Tibial nerve (tissue), 4 donors: ENCODE measurements at regions not wholly inside any gene's neighbourhood (a gene's known extent, or its start where the extent isn't known, plus 50 kb on each side); places are given as distances from the start of the nearest gene placed in this dataset.

Experiments used
- DNase-seq, 2 donors: peaks; one replicate each; pipeline ENCODE4 v3.0.0-alpha.2; 2019; ENCODE audit warnings: low spot score in 2 of 2
- H3K27ac ChIP-seq, 4 donors: fragments of 200-600 bp; sonication (generic) in 3 of 4; one replicate each; pipeline ENCODE4 v1.5.1; 2017 to 2019; ENCODE audit warnings: mild to moderate bottlenecking in 1 of 4
- H3K27me3 ChIP-seq, 2 donors: fragments of 200-600 bp; sonication (generic) in 1 of 2; one replicate each; pipeline versions ENCODE4 v1.5.1 to v1.6.0; 2017 to 2019
- H3K36me3 ChIP-seq, 3 donors: fragments of 200-600 bp; sonication (generic); one replicate each; pipeline ENCODE4 v1.5.1; 2018 to 2019
- H3K4me1 ChIP-seq, 4 donors: fragments of 200-600 bp; sonication (generic) in 3 of 4; one replicate each; pipeline ENCODE4 v1.5.1; 2017 to 2019
- H3K4me3 ChIP-seq, 4 donors: fragments of 200-600 bp; sonication (generic) in 3 of 4; one replicate each; pipeline ENCODE4 v1.5.1; 2017 to 2019; ENCODE audit warnings: mild to moderate bottlenecking in 1 of 4, moderate library complexity in 1 of 4
- H3K9me3 ChIP-seq, 4 donors: fragments of 200-600 bp; sonication (generic) in 3 of 4; one replicate each; pipeline ENCODE4 v1.5.1; 2017 to 2019
- CTCF ChIP-seq, 5 experiments: fragments of 200-600 bp in 3 of 5; fragments of 450-650 bp in 2 of 5; sonication (generic) in 3 of 5; IDR thresholded peaks; one replicate each; pipeline ENCODE4 v1.5.1; 2016 to 2019; ENCODE audit warnings: antibody characterized with exemption in 5 of 5, mild to moderate bottlenecking in 3 of 5, moderate library complexity in 2 of 5
- EP300 ChIP-seq, 2 donors: sonication (generic); formaldehyde crosslinking; IDR thresholded peaks; one replicate each; pipeline ENCODE4 v1.6.1; 2017; ENCODE audit warnings: antibody characterized with exemption in 2 of 2, mild to moderate bottlenecking in 1 of 2
- POLR2A ChIP-seq, 2 donors: fragments of 450-650 bp; IDR thresholded peaks; one replicate each; pipeline ENCODE4 v1.6.1; 2017; ENCODE audit warnings: antibody characterized with exemption in 2 of 2, mild to moderate bottlenecking in 2 of 2, moderate library complexity in 2 of 2
- WGBS, 2 donors: methylation state at CpG; one replicate each; pipeline ENCODE4 v1.1.5; 2018; 5-methylcytosine and 5-hydroxymethylcytosine counted together

- no peaks in the 10 kb centered on the region for H3K36me3 ChIP-seq
- H3K9me3 ChIP-seq = no peaks in the 10 kb centered on the region
- no peak for TF ChIP-seq CTCF (IDR thresholded peaks at IDR 0.05)
- TF ChIP-seq EP300 (IDR thresholded peaks at IDR 0.05) = no peak
- no peak for TF ChIP-seq POLR2A (IDR thresholded peaks at IDR 0.05)
- no peak for DNase-seq
- H3K27ac ChIP-seq = no peak overlapping the region
- peaks cover 0 to 7% of the 10 kb centered on the region in 2 donors for H3K27me3 ChIP-seq
- H3K4me1 ChIP-seq = peaks cover 0 to 11% (median 0%) of the 10 kb centered on the region in 4 donors
- 79 to 81% methylated on average over 6 of the region's 6 CpGs for WGBS, 2 donors
- H3K4me3 ChIP-seq = no peak overlapping the region
These were observed 105.6 kb upstream of the SALL3 start for GRCh38 chr18:78873926-78874500.

- Histone ChIP-seq H3K36me3 (no peaks in the 10 kb centered on the region), H3K9me3 (no peaks in the 10 kb centered on the region), H3K27me3 (peaks cover 0 to 7% of the 10 kb centered on the region in 2 donors), H3K27ac (no peak overlapping the region), H3K4me3 (no peak overlapping the region), H3K4me1 (peaks cover 0 to 10% (median 0%) of the 10 kb centered on the region in 4 donors)
- TF ChIP-seq CTCF (IDR thresholded peaks at IDR 0.05) (peak in 3 of 5 experiments; percentile 18 to 25 (median 20)), POLR2A (IDR thresholded peaks at IDR 0.05) (no peak)
- DNase-seq = peak in 1 of 2 donors; percentile 20
- 62 to 66% methylated on average over 10 to 11 of the region's 11 CpGs for WGBS, 2 donors
These were observed 104.4 kb upstream of the SALL3 start for GRCh38 chr18:78875016-78875777.

DNA sequence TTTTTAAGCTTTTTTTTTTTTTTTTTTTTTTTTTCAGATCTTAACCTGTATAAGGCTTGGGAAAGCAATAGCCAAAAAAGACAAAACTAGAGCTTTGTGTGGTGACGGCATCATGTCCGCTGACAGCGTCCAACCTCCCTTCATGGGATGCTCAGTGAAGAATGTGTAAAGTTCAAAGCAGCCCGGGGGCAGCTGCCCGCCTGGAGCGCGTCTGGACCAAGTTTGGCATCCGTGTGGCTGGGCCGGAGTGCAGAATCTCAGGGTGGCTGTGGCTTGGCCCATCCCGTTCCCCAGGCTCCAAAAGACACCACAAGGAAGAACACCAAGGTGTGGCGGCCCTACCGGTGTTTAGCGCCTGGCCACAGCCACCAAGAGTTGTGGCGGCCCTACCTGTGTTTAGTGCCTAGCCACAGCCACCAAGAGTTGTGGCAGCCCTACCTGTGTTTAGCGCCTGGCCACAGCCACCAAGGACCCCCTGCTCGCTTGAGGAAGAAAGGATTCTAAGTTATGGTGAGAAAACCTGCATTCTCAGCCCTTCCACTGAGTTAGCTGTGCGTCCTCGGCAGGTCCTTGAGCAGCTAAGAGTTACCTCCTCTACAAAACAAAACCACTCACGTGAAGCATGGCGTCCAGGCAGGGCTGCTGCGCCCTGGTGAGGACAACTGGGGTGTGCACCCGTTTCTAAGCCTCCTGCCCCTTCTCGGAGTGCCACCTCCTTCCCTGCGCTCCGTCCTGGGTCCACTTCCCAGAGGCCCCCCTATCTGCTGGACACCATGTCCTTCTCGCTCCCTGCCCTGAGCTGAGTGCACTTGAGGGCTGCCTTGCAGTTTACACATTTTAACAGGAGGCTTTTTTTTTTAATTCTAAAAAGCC, 103.6 kb upstream of the SALL3 start:
- Histone ChIP-seq H3K4me3 (no peak overlapping the region), H3K27ac (no peak overlapping the region), H3K27me3 (peaks cover 0 to 7% of the 10 kb centered on the region in 2 donors), H3K36me3 (no peaks in the 10 kb centered on the region), H3K4me1 (peaks cover 0 to 10% (median 0%) of the 10 kb centered on the region in 4 donors), H3K9me3 (no peaks in the 10 kb centered on the region)
- DNase-seq = no peak
- TF ChIP-seq EP300 (IDR thresholded peaks at IDR 0.05) (no peak), CTCF (IDR thresholded peaks at IDR 0.05) (no peak), POLR2A (IDR thresholded peaks at IDR 0.05) (no peak)
- 92 to 95% methylated on average over 25 to 26 of the region's 26 CpGs for WGBS, 2 donors

- Histone ChIP-seq H3K27me3 (peaks cover 0 to 7% of the 10 kb centered on the region in 2 donors), H3K36me3 (no peaks in the 10 kb centered on the region), H3K4me3 (no peak overlapping the region), H3K9me3 (no peaks in the 10 kb centered on the region), H3K27ac (no peak overlapping the region), H3K4me1 (peaks cover 0 to 2% (median 0%) of the 10 kb centered on the region in 4 donors)
- WGBS, 2 donors = 51 to 56% methylated on average over 8 of the region's 8 CpGs
- DNase-seq = no peak
- TF ChIP-seq POLR2A (IDR thresholded peaks at IDR 0.05) (no peak), EP300 (IDR thresholded peaks at IDR 0.05) (no peak), CTCF (IDR thresholded peaks at IDR 0.05) (no peak)
These were observed 102.8 kb upstream of the SALL3 start for GRCh38 chr18:78876868-78877267.
